ENCODE measurements at regions not wholly inside any gene's neighbourhood (a gene's known extent, or its start where the extent isn't known, plus 50 kb on each side); places are given as distances from the start of the nearest gene placed in this dataset.

DNA sequence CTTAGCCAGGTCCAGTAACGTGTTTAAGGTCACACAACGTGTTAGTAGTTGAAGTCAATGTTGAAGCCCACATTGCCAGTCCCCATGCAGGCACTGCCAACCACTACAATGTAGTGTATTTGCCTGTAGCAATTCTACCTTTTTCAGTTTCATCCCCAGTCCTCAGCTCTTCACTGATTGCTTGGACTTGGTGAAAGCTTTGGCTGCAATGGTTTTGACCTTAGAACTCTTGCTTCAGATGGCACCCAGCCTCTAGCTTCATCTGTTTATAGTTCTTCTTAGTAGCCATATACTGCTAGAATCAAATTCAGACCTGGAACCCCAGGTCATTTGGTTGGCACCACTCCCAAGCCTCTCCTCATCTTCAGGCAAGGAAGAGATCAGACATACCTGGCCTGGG, 345.4 kb upstream of the SEMA6D start:
- ATAC-seq (replicated peaks; ENCODE audit: extremely low read depth, poor library complexity, severe bottlenecking): no peak
- H3K9me3 Mint-ChIP-seq: no peaks in the 10 kb centered on the region
- H3K27me3 Mint-ChIP-seq: no peaks in the 10 kb centered on the region
- H3K36me3 Mint-ChIP-seq (ENCODE audit: insufficient read depth): no peaks in the 10 kb centered on the region
- no peak overlapping the region for H3K27ac Mint-ChIP-seq (ENCODE audit: low read depth)
- H3K4me3 Mint-ChIP-seq: no peak overlapping the region
- H3K4me1 Mint-ChIP-seq: no peaks in the 10 kb centered on the region
- no peak for DNase-seq (ENCODE audit: low spot score in 2 of 2)

- H3K4me1 Mint-ChIP-seq: no peaks in the 10 kb centered on the region
- H3K27ac Mint-ChIP-seq (ENCODE audit: low read depth): no peak overlapping the region
- no peaks in the 10 kb centered on the region for H3K27me3 Mint-ChIP-seq
- DNase-seq (ENCODE audit: low spot score in 2 of 2) (no peak), ATAC-seq (replicated peaks; ENCODE audit: extremely low read depth, poor library complexity, severe bottlenecking) (no peak)
- H3K4me3 Mint-ChIP-seq: no peak overlapping the region
- H3K36me3 Mint-ChIP-seq (ENCODE audit: insufficient read depth): no peaks in the 10 kb centered on the region
- no peaks in the 10 kb centered on the region for H3K9me3 Mint-ChIP-seq
Observed at GRCh38 chr15:47374222-47374621, 343.1 kb upstream of the SEMA6D start.

- no peaks in the 10 kb centered on the region for H3K9me3 Mint-ChIP-seq
- no peaks in the 10 kb centered on the region for H3K36me3 Mint-ChIP-seq (ENCODE audit: insufficient read depth)
- no peak overlapping the region for H3K4me3 Mint-ChIP-seq
Observed at GRCh38 chr15:47376190-47376589, 341.1 kb upstream of the SEMA6D start.

GRCh38 chr15:47377465-47377864, 339.8 kb upstream of the SEMA6D start:
- Mint-ChIP-seq H3K27me3 (no peaks in the 10 kb centered on the region), H3K4me1 (no peaks in the 10 kb centered on the region), H3K27ac (ENCODE audit: low read depth) (no peak overlapping the region), H3K36me3 (ENCODE audit: insufficient read depth) (no peaks in the 10 kb centered on the region), H3K9me3 (no peaks in the 10 kb centered on the region), H3K4me3 (no peak overlapping the region)
- no peak for ATAC-seq (replicated peaks; ENCODE audit: extremely low read depth, poor library complexity, severe bottlenecking)
- DNase-seq (ENCODE audit: low spot score in 2 of 2): no peak

More at GRCh38 chr15:47376190-47376589, 341.1 kb upstream of the SEMA6D start:
- no peak for ATAC-seq (replicated peaks; ENCODE audit: extremely low read depth, poor library complexity, severe bottlenecking)
- Mint-ChIP-seq H3K27me3 (no peaks in the 10 kb centered on the region), H3K27ac (ENCODE audit: low read depth) (no peak overlapping the region), H3K4me1 (no peaks in the 10 kb centered on the region)
- no peak for DNase-seq (ENCODE audit: low spot score in 2 of 2)

DNA sequence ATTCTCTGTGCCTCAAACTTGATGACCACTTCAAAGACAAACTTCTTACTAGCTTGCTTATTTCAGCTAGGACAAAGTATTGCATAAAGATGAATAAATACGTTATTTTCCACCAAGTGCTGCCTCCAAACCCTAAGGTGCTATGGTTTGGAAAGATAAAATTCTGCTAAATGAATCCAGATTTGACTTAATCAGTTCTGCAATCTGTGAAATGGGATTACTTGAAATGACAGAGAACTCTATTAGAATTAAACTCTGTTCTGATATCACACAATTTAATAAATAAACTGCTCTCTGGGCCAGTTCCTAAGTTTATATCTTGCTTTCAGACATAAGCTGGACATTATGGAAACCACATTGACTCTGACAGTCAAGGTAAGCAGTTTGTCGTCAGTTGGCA, 338.8 kb upstream of the SEMA6D start:
- no peak for ATAC-seq (replicated peaks; ENCODE audit: extremely low read depth, poor library complexity, severe bottlenecking)
- DNase-seq (ENCODE audit: low spot score in 2 of 2): no peak
- Mint-ChIP-seq H3K4me3 (no peak overlapping the region), H3K27ac (ENCODE audit: low read depth) (no peak overlapping the region), H3K4me1 (no peaks in the 10 kb centered on the region), H3K27me3 (no peaks in the 10 kb centered on the region), H3K36me3 (ENCODE audit: insufficient read depth) (no peaks in the 10 kb centered on the region), H3K9me3 (no peaks in the 10 kb centered on the region)

DNA sequence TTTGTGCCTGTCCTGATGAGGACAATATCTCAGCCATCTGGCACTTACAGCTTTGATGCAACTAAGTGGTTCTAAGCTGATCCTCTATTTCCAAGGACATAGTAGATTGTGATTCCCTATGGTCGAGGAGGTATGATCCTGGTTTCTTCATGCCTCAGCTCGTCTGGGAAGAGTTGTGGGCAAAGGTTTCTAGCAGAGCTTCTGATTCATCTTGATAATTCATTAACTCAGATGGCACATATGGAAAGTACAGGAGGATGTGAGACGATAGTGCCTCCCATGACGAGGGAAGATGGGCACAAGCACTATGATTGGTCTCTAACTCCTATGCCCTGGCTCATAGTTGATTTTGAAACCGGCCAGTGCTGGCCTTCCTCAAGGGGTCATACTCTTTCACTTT, 334.2 kb upstream of the SEMA6D start:
- Mint-ChIP-seq H3K9me3 (no peaks in the 10 kb centered on the region), H3K4me3 (no peak overlapping the region), H3K36me3 (ENCODE audit: insufficient read depth) (peaks cover 2% of the 10 kb centered on the region), H3K27ac (ENCODE audit: low read depth) (no peak overlapping the region), H3K4me1 (no peaks in the 10 kb centered on the region), H3K27me3 (no peaks in the 10 kb centered on the region)
- DNase-seq (ENCODE audit: low spot score in 2 of 2) (no peak), ATAC-seq (replicated peaks; ENCODE audit: extremely low read depth, poor library complexity, severe bottlenecking) (no peak)

- no peak for DNase-seq (ENCODE audit: low spot score in 2 of 2)
- peaks cover 2% of the 10 kb centered on the region for H3K36me3 Mint-ChIP-seq (ENCODE audit: insufficient read depth)
- no peaks in the 10 kb centered on the region for H3K9me3 Mint-ChIP-seq
- H3K27me3 Mint-ChIP-seq: no peaks in the 10 kb centered on the region
- no peak overlapping the region for H3K27ac Mint-ChIP-seq (ENCODE audit: low read depth)
- ATAC-seq (replicated peaks; ENCODE audit: extremely low read depth, poor library complexity, severe bottlenecking): no peak
- H3K4me1 Mint-ChIP-seq: no peaks in the 10 kb centered on the region
- no peak overlapping the region for H3K4me3 Mint-ChIP-seq
Observed at GRCh38 chr15:47383801-47384200, 333.5 kb upstream of the SEMA6D start.

DNA sequence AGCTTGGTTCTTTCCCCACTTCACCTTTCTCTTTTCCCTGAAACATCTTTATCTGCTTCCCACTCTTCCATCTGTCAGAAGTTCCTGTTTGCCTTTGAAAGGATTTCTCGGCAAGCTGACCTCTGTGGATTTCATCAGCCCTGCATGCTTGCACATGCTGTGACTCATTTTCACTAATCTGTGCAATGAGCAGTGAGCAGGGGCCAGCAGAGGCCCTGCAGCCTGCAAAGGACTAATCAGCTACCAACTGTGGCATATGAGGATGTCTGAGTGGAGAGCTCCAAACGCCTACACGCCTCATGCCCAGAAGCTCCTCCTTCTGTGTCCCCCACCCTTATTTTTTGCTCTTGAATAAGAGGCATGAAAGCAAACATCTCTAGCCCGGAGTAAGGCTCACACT, 333.0 kb upstream of the SEMA6D start:
- no peaks in the 10 kb centered on the region for H3K4me1 Mint-ChIP-seq
- H3K27ac Mint-ChIP-seq (ENCODE audit: low read depth): no peak overlapping the region
- H3K4me3 Mint-ChIP-seq: no peak overlapping the region
- peaks cover 2% of the 10 kb centered on the region for H3K36me3 Mint-ChIP-seq (ENCODE audit: insufficient read depth)
- no peak for ATAC-seq (replicated peaks; ENCODE audit: extremely low read depth, poor library complexity, severe bottlenecking)
- H3K27me3 Mint-ChIP-seq: no peaks in the 10 kb centered on the region
- H3K9me3 Mint-ChIP-seq: no peaks in the 10 kb centered on the region
- no peak for DNase-seq (ENCODE audit: low spot score in 2 of 2)

GRCh38 chr15:47384776-47385175, 332.5 kb upstream of the SEMA6D start:
- H3K4me3 Mint-ChIP-seq: no peak overlapping the region
- ATAC-seq (replicated peaks; ENCODE audit: extremely low read depth, poor library complexity, severe bottlenecking): no peak
- H3K4me1 Mint-ChIP-seq: no peaks in the 10 kb centered on the region
- no peaks in the 10 kb centered on the region for H3K27me3 Mint-ChIP-seq
- DNase-seq (ENCODE audit: low spot score in 2 of 2): no peak
- H3K36me3 Mint-ChIP-seq (ENCODE audit: insufficient read depth): peaks cover 2% of the 10 kb centered on the region
- H3K9me3 Mint-ChIP-seq: no peaks in the 10 kb centered on the region
- no peak overlapping the region for H3K27ac Mint-ChIP-seq (ENCODE audit: low read depth)

DNA sequence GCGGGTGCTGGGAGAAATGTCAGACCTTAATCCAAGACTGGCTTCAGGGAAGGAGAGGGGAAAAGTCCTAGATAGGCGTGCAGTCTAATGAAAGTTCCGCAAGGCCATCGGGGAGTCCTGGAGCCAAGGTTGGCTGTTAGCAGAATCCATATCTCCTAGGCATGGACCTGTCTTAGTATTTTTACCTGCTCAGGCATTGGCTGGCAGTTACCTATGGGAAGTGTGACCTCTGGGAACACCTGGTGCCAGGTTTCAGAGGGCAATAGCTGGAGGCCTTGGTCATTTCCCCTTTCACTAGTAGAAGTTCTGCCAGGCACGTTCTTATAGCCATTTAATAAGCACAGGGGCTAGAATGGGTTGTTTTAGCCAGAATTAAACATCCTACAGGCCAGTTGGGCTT, 330.8 kb upstream of the SEMA6D start:
- Mint-ChIP-seq H3K27me3 (no peaks in the 10 kb centered on the region), H3K4me1 (no peaks in the 10 kb centered on the region), H3K4me3 (no peak overlapping the region), H3K9me3 (no peaks in the 10 kb centered on the region), H3K27ac (ENCODE audit: low read depth) (no peak overlapping the region), H3K36me3 (ENCODE audit: insufficient read depth) (peaks cover 2% of the 10 kb centered on the region)
- ATAC-seq (replicated peaks; ENCODE audit: extremely low read depth, poor library complexity, severe bottlenecking): no peak
- DNase-seq (ENCODE audit: low spot score in 2 of 2): no peak

DNA sequence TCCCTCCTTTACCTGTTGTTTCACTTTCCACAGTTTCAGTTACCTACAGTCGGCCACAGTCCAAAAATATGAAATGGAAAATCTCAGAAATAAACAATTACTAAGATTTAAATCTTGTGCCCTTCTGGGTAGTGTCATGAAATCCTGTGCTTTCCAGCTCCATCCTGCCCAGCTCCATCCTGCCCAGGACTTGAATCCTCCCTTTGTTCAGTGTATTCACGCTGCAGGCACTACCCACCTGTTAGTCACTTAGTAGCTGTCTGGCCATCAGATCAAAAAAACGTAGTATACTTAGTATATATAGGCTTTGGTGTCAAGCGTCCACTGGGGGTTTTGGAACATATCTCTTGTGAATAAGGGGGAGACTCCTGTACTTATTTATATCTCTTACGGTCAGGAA, 329.0 kb upstream of the SEMA6D start:
- ATAC-seq (replicated peaks; ENCODE audit: extremely low read depth, poor library complexity, severe bottlenecking): no peak
- no peak for DNase-seq (ENCODE audit: low spot score in 2 of 2)
- Mint-ChIP-seq H3K4me1 (no peaks in the 10 kb centered on the region), H3K27ac (ENCODE audit: low read depth) (no peak overlapping the region), H3K27me3 (no peaks in the 10 kb centered on the region), H3K36me3 (ENCODE audit: insufficient read depth) (peaks cover 2% of the 10 kb centered on the region), H3K4me3 (no peak overlapping the region), H3K9me3 (no peaks in the 10 kb centered on the region)

DNA sequence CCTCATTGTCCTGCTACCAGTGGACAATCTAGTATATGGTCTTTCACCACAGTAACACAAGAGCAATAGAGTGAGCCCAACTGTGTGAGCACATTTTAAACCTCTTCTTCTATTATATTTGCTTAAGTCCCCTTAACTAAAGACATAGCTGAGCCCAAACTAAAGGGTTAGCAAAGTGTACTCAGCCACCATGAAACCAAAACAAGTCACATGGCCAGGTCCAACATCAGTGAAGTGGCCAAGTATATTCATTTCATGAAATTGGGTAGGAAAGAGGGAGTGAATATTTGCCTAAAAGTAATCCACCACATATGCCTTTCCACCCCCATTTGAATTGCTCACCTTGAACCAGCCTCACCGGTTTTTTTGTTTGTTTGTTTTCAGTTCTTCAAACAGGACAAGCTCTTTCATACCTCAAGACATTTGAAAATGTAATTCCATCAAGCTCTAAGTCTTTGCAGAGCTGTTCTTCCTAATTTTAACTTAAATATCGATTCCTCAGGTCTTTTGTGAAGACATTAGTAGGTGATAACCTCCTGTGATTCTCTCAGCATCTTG, 327.0 kb upstream of the SEMA6D start:
- Mint-ChIP-seq H3K4me1 (no peaks in the 10 kb centered on the region), H3K36me3 (ENCODE audit: insufficient read depth) (no peaks in the 10 kb centered on the region), H3K27me3 (no peaks in the 10 kb centered on the region), H3K4me3 (no peak overlapping the region), H3K9me3 (peaks cover under 1% of the 10 kb centered on the region), H3K27ac (ENCODE audit: low read depth) (no peak overlapping the region)
- no peak for DNase-seq (ENCODE audit: low spot score in 2 of 2)
- no peak for ATAC-seq (replicated peaks; ENCODE audit: extremely low read depth, poor library complexity, severe bottlenecking)

GRCh38 chr15:47394286-47394809, 323.0 kb upstream of the SEMA6D start:
- H3K36me3 Mint-ChIP-seq (ENCODE audit: insufficient read depth): no peaks in the 10 kb centered on the region

DNA sequence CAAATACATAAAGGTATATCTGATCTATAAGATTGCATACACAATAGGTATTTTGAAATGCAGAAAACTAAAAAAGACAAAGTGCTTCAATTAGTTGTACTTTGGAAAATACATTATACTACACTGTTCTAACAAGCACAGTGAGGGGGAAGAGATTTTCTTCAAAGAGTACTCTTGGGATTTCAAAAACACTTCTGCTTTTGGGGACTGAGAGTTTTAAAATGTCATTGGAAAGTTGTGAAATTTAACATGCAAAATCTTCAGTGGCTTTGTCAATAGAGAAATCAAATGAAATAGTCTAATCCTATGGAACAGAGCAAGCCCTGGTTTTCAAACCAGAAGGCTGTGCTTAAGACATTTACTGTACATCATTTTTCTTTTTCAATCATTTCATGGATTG, 322.2 kb upstream of the SEMA6D start:
- no peak for ATAC-seq (replicated peaks; ENCODE audit: extremely low read depth, poor library complexity, severe bottlenecking)
- no peaks in the 10 kb centered on the region for H3K4me1 Mint-ChIP-seq

More at GRCh38 chr15:47394286-47394809, 323.0 kb upstream of the SEMA6D start:
- DNase-seq (ENCODE audit: low spot score in 2 of 2) (no peak), ATAC-seq (replicated peaks; ENCODE audit: extremely low read depth, poor library complexity, severe bottlenecking) (no peak)
- Mint-ChIP-seq H3K27me3 (no peaks in the 10 kb centered on the region), H3K27ac (ENCODE audit: low read depth) (no peak overlapping the region), H3K4me1 (no peaks in the 10 kb centered on the region), H3K4me3 (no peak overlapping the region), H3K9me3 (peaks cover 8% of the 10 kb centered on the region)

More for the DNA sequence above, 322.2 kb upstream of the SEMA6D start:
- DNase-seq (ENCODE audit: low spot score in 2 of 2): no peak
- H3K36me3 Mint-ChIP-seq (ENCODE audit: insufficient read depth): no peaks in the 10 kb centered on the region
- H3K4me3 Mint-ChIP-seq: no peak overlapping the region
- H3K27ac Mint-ChIP-seq (ENCODE audit: low read depth): no peak overlapping the region
- peaks cover 8% of the 10 kb centered on the region for H3K9me3 Mint-ChIP-seq
- no peaks in the 10 kb centered on the region for H3K27me3 Mint-ChIP-seq

All from central memory CD8-positive, alpha-beta T cell (primary cell).